Colon (tissue), 2 donors: ENCODE measurements at regions not wholly inside any gene's neighbourhood (a gene's known extent, or its start where the extent isn't known, plus 50 kb on each side); places are given as distances from the start of the nearest gene placed in this dataset.

Source experiments
- FAIRE-seq: peaks from 2 replicates; lab custom pipeline; 2012; peaks lifted over from hg19 to GRCh38; lab: Jason Lieb, UNC
- donor health status: control.
- donor health status: control.

- FAIRE-seq = no peak
These were observed 153.0 kb downstream of the FOXA2 start for GRCh38 chr20:22431419-22431818.

DNA sequence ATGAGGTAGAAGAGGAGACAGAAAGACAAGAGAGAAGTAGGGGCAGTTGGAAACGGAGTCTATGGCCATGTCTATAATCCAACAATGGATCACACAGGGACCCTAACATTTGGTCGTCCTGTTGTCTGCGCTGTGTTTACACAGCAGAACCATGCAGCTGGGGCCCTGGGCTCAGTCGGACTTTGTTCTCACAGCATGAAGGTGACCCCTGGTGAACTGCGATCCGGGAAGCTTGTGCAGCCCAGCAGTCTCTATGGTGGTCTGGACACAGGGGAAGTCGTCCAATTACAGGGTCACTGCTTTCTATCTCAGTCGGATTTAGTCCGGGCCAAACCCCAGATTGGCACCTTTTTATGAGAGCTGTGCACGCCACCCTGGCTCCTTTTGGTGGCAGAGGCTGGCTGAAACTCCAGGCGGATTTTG is 153.6 kb downstream of the FOXA2 start:
- FAIRE-seq = no peak

- FAIRE-seq = no peak
These were observed 154.1 kb downstream of the FOXA2 start for GRCh38 chr20:22430154-22430745.

GRCh38 chr20:22429175-22430153 is 154.9 kb downstream of the FOXA2 start:
- FAIRE-seq = no peak

- no peak for FAIRE-seq
These were observed 156.3 kb downstream of the FOXA2 start for GRCh38 chr20:22428051-22428450.

DNA sequence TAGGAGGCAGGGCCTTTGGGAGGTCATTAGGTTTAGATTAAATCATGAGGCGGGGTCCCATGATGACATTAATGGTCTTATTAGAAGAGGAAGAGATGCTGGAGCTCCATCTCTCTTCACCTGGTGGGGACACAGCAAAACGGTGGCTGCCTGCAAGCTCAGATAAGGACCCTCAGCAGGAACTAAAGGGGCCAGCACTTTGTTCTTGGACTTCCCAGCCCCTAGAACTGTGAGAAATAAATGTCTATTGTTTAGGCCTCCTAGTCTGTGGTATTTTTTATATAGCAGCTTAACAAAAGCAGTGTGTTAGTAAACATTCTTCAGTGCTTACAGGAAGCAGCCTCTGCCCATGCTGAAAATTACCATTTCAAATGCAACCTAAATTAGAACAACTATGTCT is 157.6 kb downstream of the FOXA2 start:
- FAIRE-seq = no peak

DNA sequence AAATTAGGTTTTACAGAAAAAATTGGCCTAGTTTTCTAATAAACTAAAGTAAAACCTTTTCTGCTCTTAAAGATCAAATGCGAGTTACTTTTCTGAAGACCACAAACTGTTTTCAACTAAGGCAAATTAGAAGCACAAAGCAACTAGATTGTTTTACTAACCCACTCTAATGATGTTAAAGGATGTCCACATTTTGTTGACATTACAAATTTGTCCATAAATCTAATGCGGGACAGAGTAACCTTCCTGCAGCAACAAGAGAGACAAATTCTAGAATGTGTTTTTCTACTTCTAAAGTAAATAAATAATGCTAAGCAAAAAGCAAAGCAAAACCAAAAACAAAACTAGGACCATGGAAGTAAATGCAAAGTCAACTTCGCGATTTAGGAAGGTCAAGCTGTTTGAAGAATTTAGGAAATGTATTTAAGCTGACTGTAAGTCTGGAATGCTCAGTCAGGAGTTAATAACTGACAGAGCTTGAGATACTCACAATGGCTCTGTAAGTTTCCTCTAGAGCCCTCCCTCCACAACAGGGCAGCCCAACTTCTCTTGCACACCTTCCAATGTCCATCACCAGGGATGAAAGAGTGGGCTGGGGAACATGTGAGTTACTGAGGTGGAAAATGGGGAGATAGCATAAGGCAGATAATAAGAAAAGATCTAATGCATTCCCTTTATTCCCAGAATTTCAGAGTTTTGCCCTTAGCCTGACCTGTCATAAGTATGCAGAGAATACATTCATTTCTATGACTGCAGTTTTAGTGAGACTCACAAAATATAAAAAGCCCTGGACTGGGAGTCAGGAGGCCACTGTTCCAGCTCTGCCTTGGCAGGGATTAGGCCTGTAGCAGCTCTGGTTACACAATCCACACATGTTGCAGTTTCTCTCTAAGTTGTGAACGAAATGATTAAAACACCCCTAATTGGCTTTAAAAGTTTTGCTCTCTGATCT is 158.8 kb downstream of the FOXA2 start:
- no peak for FAIRE-seq

- FAIRE-seq = no peak
These were observed 161.1 kb downstream of the FOXA2 start for GRCh38 chr20:22423190-22423832.

DNA sequence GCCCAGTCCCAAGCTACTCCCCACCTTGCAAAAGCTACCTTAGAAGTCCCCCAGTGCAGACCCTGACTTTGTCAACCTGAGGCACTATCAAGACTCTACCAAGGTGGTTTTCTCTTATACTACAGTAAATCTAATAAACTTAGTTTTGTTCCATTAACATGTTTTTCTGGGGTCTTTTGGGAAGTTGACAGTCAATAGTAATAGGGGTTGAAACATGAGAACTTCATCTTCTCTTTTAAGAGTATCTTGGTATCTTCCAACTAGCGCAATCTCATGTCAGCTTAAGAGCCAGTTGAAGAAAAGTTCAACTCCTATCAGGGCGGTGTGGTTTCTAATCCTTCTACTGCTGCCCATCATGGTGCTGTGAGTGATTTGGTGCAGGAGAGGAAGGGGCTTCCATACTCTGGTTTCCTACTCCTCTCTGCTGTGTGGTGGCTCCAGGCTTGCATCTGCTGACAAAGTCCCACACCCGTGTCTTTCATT is 164.2 kb downstream of the FOXA2 start:
- FAIRE-seq = no peak

DNA sequence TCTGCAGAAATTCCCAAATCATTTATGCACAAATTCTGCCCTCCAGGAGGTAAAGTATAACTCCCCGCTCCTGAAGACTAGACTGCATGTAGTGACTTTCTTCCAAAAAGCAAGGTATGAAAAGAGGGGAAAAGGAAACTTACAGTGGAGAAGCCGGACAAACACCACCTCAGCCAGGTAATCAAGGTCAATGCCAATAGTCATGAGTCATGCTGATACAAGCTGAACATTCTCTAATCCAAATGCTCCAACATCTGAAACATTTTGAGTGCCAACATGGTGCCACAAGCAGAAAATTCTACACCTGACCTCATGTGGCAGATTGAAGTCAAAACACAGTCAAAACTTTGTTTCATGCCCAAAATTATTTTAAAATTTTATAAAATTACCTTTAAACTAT is 165.6 kb downstream of the FOXA2 start:
- FAIRE-seq = no peak

DNA sequence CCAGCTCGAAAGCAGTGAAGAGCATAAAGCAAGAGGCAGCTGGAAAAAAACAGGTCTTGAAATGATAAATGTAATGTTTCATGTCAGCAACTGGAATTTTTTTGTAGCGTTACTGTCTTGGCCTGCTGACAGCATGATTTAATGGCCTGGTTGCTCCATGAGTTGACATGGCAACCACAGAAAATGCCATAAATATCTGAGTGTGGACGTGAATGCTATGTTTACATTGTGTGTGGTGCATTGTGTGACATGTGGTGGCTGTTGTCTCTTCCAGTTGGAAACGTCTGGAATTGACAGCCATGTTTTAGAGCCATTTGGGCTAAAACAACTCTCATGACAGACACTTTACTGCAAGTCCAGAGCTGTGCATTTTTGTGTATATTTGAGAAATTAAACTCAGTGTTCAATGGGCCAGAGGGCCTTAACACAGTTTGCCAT is 170.0 kb downstream of the FOXA2 start:
- no peak for FAIRE-seq

DNA sequence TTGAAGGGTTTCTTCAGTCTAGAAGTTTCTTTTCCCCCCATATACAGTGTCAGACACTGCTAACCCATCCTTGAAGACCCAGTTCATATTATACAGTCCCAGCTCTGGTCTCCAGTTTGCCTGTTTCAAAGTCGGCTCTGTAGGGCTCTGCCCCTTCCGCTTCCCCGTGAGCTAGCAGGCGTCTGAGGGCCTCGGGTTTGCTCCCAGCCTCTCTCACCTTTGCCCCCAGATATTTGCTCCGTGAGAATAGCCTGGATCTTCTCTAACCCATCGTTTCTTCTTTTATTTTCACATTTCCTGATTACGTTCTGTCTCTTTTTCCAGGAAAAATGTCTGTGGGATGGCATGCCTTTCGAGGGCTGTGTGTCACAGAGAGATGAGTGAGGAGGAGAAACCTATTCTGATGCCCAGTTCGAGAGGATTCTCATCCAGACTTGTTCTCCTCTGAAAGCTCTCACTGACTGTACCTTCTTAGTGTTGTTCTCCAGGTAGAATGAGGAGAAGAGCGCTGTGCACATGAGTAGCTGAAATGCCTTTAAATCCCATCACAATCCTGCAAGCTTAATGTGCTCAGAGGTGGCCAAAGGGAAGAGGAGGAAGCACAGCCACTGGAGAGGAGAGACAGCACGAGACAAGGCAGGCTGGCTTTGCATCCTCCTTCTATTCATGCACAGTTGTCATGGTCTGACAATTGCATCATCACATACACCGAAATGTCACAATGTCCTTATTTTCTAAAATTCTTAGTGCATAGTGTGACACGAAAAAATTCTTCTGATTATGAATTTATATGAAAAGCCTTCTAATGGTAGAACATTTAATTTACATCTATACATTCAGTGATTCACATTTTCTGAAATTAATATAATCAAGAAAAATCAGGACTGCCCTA is 171.1 kb downstream of the FOXA2 start:
- no peak for FAIRE-seq

- FAIRE-seq = no peak
These were observed 172.5 kb downstream of the FOXA2 start for GRCh38 chr20:22411627-22412450.

- FAIRE-seq = no peak
These were observed 173.1 kb downstream of the FOXA2 start for GRCh38 chr20:22411286-22411626.

DNA sequence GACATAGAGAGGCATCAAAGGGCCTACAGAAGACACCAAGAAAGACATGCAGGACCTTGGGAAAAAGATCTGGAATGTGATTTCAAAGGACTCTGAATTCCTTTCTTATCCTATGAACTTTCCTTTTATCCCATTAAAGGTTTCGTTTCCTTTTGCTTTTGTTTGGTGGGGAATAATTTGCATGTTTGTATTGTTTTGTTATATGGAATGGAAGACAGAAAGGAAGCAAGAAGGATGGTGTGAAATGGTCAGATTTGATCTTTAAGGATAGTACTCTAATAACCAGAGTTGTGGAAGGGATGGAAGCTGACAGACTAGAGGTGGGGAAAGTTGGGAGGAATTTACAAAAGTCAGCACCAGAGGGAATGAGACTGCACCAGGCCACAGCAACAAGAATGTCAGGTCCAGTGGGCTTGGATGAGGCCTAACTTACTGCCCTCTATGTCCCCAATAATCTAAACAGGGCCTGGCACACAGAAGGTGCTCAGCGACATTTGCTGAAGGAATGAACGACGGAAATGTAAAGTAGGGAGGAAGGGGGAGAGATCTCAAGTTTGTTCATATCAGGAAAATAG is 173.7 kb downstream of the FOXA2 start:
- FAIRE-seq = no peak

DNA sequence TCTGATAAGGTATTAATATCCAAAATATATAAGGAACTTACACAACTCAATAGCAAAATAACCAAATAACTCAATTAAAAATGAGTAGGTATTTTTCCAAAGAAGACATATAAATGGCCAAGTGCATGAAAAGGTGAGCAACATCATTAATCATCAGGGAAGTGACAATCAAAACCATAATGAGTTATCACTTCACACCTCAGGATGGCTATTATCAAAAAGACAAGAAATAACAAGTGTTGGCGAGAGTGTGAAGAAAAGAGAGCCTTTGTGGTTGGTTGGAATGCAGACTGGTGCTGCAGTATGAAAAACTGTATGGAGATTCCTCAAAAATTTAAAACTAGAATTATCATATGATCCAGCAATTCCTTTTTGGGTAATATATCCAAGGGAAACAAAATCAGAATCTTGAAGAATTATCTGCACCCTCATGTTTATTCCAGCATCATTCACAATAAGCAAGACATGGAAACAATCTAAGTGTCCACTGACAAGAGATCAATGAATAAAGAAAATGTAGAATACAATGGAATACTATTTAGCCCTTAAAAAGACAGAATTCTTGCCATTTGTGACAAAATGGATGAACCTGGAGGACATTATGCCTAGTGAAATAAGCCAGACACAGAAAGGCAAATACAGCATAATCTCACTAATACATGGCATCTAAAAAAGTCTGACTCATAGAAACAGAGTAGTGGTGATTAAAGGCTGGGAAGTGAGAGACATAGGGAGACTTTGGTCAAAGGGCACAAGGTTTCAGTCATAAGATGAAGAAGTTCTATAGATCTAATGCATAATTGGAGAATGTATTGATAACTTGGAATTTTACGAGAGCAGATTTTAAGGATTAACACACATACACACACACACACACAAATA is 175.6 kb downstream of the FOXA2 start:
- no peak for FAIRE-seq

- FAIRE-seq = no peak
These were observed 176.9 kb downstream of the FOXA2 start for GRCh38 chr20:22407237-22408193.
